HepG2 (cell line): ENCODE measurements at regions not wholly inside any gene's neighbourhood (a gene's known extent, or its start where the extent isn't known, plus 50 kb on each side); places are given as distances from the start of the nearest gene placed in this dataset.
"Not testable (repeated sequence)": the region's sequence is repeated elsewhere in the genome, so short reads cannot be mapped to it uniquely, and the experiment has no call there.

Source experiments
- ATAC-seq: fragments of 200-7000 bp; cut with Tn5 transposase; 3 replicates; pipeline ENCODE4 v1.9.1; 2020; ENCODE audit warnings: mild to moderate bottlenecking, moderate library complexity
- BruUV-seq: library from RNA; stranded (reverse); fragments of 400-500 nt; replicated peaks from 2 replicates; lab custom pipeline; 2021; lab: Mats Ljungman, UMichigan
- CTCF ChIA-PET: fragments of 300-600 bp; formaldehyde crosslinking; extraction: SDS; loops from one replicate; lab custom pipeline; 2021; ENCODE audit warnings: low total read pairs, inconsistent platforms, low intra/inter-chr PET ratio; lab: Yijun Ruan, JAX
- POLR2A ChIA-PET: fragments of 350-600 bp; sonication (Branson Sonifier 250); formaldehyde crosslinking; loops from one replicate; lab custom pipeline; 2020; ENCODE audit warnings: antibody characterized with exemption, inconsistent platforms; lab: Yijun Ruan, JAX
- DNase-seq: peaks from one replicate; pipeline ENCODE4 v3.0.0-alpha.2; 2015; ENCODE audit warnings: low spot score
- FAIRE-seq: peaks from 3 replicates; lab custom pipeline; 2011; peaks lifted over from hg19 to GRCh38; lab: Jason Lieb, UNC
- H2AFZ ChIP-seq: one replicate; pipeline ENCODE4 v1.6.1; 2011; ENCODE audit warnings: low read length, inconsistent platforms
- H3K27ac ChIP-seq: fragments of 300-600 bp; 3 replicates; pipeline ENCODE4 v1.8.0; 2011; ENCODE audit warnings: mixed run types, mild to moderate bottlenecking, mixed read lengths, low read length, inconsistent platforms; ENCODE audit not compliant: insufficient read depth; ENCODE audit errors: extremely low read length
- H3K27me3 ChIP-seq, 2 experiments: fragments of 200-600 bp in 1 of 2; 2 replicates in 1 of 2; 3 replicates in 1 of 2; pipeline versions ENCODE4 v1.6.0 to v1.8.0; 2011; ENCODE audit warnings: low read length in 2 of 2, mild to moderate bottlenecking in 2 of 2, moderate library complexity in 2 of 2, inconsistent platforms in 1 of 2; ENCODE audit not compliant: insufficient read depth in 2 of 2, control insufficient read depth in 1 of 2
- H3K36me3 ChIP-seq, 2 experiments: fragments of 200-600 bp in 1 of 2; replicated peaks in 1 of 2; 2 replicates in 1 of 2; 3 replicates in 1 of 2; pipeline versions ENCODE4 v1.5.1 to v1.8.0; 2011; ENCODE audit warnings: low read length in 2 of 2, inconsistent platforms in 1 of 2; ENCODE audit not compliant: insufficient read depth in 2 of 2, control insufficient read depth in 1 of 2
- H3K4me1 ChIP-seq: 2 replicates; pipeline ENCODE4 v1.5.1; 2012; ENCODE audit warnings: low read length, inconsistent platforms; ENCODE audit not compliant: insufficient read depth
- H3K4me2 ChIP-seq: 2 replicates; pipeline ENCODE4 v1.6.0; 2011; ENCODE audit warnings: low read depth, low read length, inconsistent platforms
- H3K4me3 ChIP-seq, 3 experiments: fragments of 200-600 bp in 1 of 3; sonication (generic), shearing (Covaris generic) in 1 of 3; replicated peaks in 1 of 3; 2 replicates each; pipeline ENCODE4 v1.5.1; 2011 to 2016; ENCODE audit warnings: low read length in 3 of 3, inconsistent platforms in 2 of 3, low read depth in 2 of 3, mild to moderate bottlenecking in 2 of 3, control low read depth in 1 of 3, mixed read lengths in 1 of 3; ENCODE audit not compliant: insufficient read depth in 1 of 3
- H3K79me2 ChIP-seq: one replicate; pipeline ENCODE4 v1.6.1; 2011; ENCODE audit warnings: low read length, inconsistent platforms; ENCODE audit not compliant: insufficient read depth
- H3K9ac ChIP-seq: 2 replicates; pipeline ENCODE4 v1.6.0; 2011; ENCODE audit warnings: mild to moderate bottlenecking, low read depth, low read length, inconsistent platforms; ENCODE audit not compliant: insufficient read depth
- H3K9me3 ChIP-seq: 2 replicates; pipeline ENCODE4 v1.5.1; 2012; ENCODE audit warnings: mild to moderate bottlenecking, low read length
- H4K20me1 ChIP-seq: 2 replicates; pipeline ENCODE4 v1.6.0; 2011; ENCODE audit warnings: inconsistent platforms, mild to moderate bottlenecking, low read length, moderate library complexity; ENCODE audit not compliant: insufficient read depth
- FOXK2 ChIP-seq: fragments of 450-650 bp; IDR thresholded peaks from 2 replicates; pipeline ENCODE4 v1.6.1; 2016
- KDM6A ChIP-seq: IDR thresholded peaks from 2 replicates; pipeline ENCODE4 v1.6.1; 2016; ENCODE audit warnings: low read depth
- MYPOP ChIP-seq: sonication (generic); formaldehyde crosslinking; IDR thresholded peaks from 2 replicates; pipeline ENCODE4 v1.8.1; 2023; ENCODE audit warnings: mild to moderate bottlenecking, moderate library complexity, missing genetic modification reagents
- ONECUT2 ChIP-seq: sonication (generic); formaldehyde crosslinking; IDR thresholded peaks from 2 replicates; pipeline ENCODE4 v1.4.0; 2020; ENCODE audit warnings: missing genetic modification reagents
- PTBP1 ChIP-seq: fragments of 200-400 bp; formaldehyde crosslinking; IDR thresholded peaks from 2 replicates; pipeline ENCODE4 v1.6.1; 2018; ENCODE audit warnings: low read length, low read depth; ENCODE audit not compliant: poor library complexity, severe bottlenecking
- ZBTB20 ChIP-seq: sonication (generic); formaldehyde crosslinking; IDR thresholded peaks from 2 replicates; pipeline ENCODE4 v1.8.1; 2023; ENCODE audit warnings: missing genetic modification reagents, low read depth, mild to moderate bottlenecking, borderline replicate concordance
- ZMAT5 ChIP-seq: sonication (generic); formaldehyde crosslinking; IDR thresholded peaks from 2 replicates; pipeline ENCODE4 v1.5.0; 2020; ENCODE audit warnings: mild to moderate bottlenecking, low read depth, missing genetic modification reagents, borderline replicate concordance
- ZNF256 ChIP-seq: sonication (generic); formaldehyde crosslinking; conservative IDR thresholded peaks from 2 replicates; pipeline ENCODE4 v1.4.0; 2020; ENCODE audit warnings: missing genetic modification reagents
- ZNF263 ChIP-seq: sonication (generic); formaldehyde crosslinking; IDR thresholded peaks from 2 replicates; pipeline ENCODE4 v1.4.0; 2020; ENCODE audit warnings: missing genetic modification reagents
- ZNF747 ChIP-seq: sonication (generic); formaldehyde crosslinking; IDR thresholded peaks from 2 replicates; pipeline ENCODE4 v1.8.1; 2023; ENCODE audit warnings: missing genetic modification reagents, mild to moderate bottlenecking, borderline replicate concordance
- ZNF83 ChIP-seq: sonication (generic); formaldehyde crosslinking; IDR thresholded peaks from 2 replicates; pipeline ENCODE4 v1.4.0; 2020; ENCODE audit warnings: missing genetic modification reagents, mild to moderate bottlenecking, borderline replicate concordance
- WGBS: methylation state at CpG from one replicate; pipeline ENCODE4 v1.1.6; 2017; ENCODE audit warnings: low lambda C conversion rate; 5-methylcytosine and 5-hydroxymethylcytosine counted together
- in situ Hi-C: cut with HindIII; loops from 2 replicates; pipeline ENCODE4 v1.10.0; 2017; ENCODE audit warnings: low pct_unique_long_range_greater_than_20kb; ENCODE audit not compliant: extremely low pct_ligation_motif_present
- intact Hi-C: fragments of 100-400 bp; cut with micrococcal nuclease; formaldehyde crosslinking; loops from one replicate; pipeline ENCODE4 v1.10.0; 2022; ENCODE audit not compliant: unreplicated experiment

- ATAC-seq, H3K4me1 ChIP-seq, POLR2A ChIA-PET, H3K79me2 ChIP-seq, H4K20me1 ChIP-seq, CTCF ChIA-PET, H2AFZ ChIP-seq, in situ Hi-C loops, DNase-seq, FAIRE-seq, H3K9ac ChIP-seq, H3K36me3 ChIP-seq, H3K4me3 ChIP-seq, H3K27me3 ChIP-seq, intact Hi-C loops, H3K4me2 ChIP-seq, H3K27ac ChIP-seq, BruUV-seq, H3K9me3 ChIP-seq: not testable (repeated sequence)
Measured at GRCh38 chr3:118678663-118679062, 356.0 kb downstream of the IGSF11 start.

GRCh38 chr3:118682921-118683320 is 351.7 kb downstream of the IGSF11 start:
- no peak overlapping the region for H3K27ac ChIP-seq
- FAIRE-seq (no peak), DNase-seq (no peak), ATAC-seq (no peak)
- H3K4me3 ChIP-seq = no peak overlapping the region
- H3K9me3 ChIP-seq = no peaks in the 10 kb centered on the region
- TF ChIP-seq PTBP1 = no peak
- TF ChIP-seq FOXK2 = no peak
- no peak for TF ChIP-seq ZMAT5 (CRISPR knock-in tag)
- no peak for TF ChIP-seq KDM6A (CRISPR knock-in tag)
- TF ChIP-seq ZNF256 (CRISPR knock-in tag) = no peak
- TF ChIP-seq ZNF747 (CRISPR knock-in tag) = no peak
- TF ChIP-seq ONECUT2 (CRISPR knock-in tag) = no peak
- TF ChIP-seq ZBTB20 (CRISPR knock-in tag) = no peak
- TF ChIP-seq ZNF83 (CRISPR knock-in tag) = no peak
- no peak for TF ChIP-seq ZNF263
- TF ChIP-seq MYPOP = no peak
- H3K4me2 ChIP-seq = no peak overlapping the region
- in situ Hi-C loops (no loop called here), intact Hi-C loops (no loop called here)
- no peaks in the 10 kb centered on the region for H3K4me1 ChIP-seq
- no peaks in the 10 kb centered on the region for H4K20me1 ChIP-seq
- H2AFZ ChIP-seq = no peak overlapping the region
- BruUV-seq = no TSS peak
- H3K9ac ChIP-seq = no peak overlapping the region
- CTCF ChIA-PET = no interaction called here
- H3K36me3 ChIP-seq = no peaks in the 10 kb centered on the region
- POLR2A ChIA-PET = no interaction called here
- 28% methylated on average over 2 of the region's 2 CpGs for WGBS
- H3K27me3 ChIP-seq = no peaks in the 10 kb centered on the region
- H3K79me2 ChIP-seq = no peaks in the 10 kb centered on the region
